OCI-LY7 (cell line): ENCODE measurements at regions not wholly inside any gene's neighbourhood (a gene's known extent, or its start where the extent isn't known, plus 50 kb on each side); places are given as distances from the start of the nearest gene placed in this dataset.

Source experiments
- BruUV-seq: library from RNA; stranded (reverse); fragments of 400-500 nt; replicated peaks from 2 replicates; lab custom pipeline; 2021; lab: Mats Ljungman, UMichigan
- CTCF ChIA-PET: fragments of 300-600 bp; sonication (Branson Sonifier 250); formaldehyde crosslinking; loops from one replicate; lab custom pipeline; 2022; ENCODE audit warnings: antibody characterized with exemption; ENCODE audit not compliant: unreplicated experiment; lab: Charles Lee
- POLR2A ChIA-PET: fragments of 300-600 bp; sonication (Branson Sonifier 250); formaldehyde crosslinking; loops from one replicate; lab custom pipeline; 2022; ENCODE audit warnings: antibody characterized with exemption; lab: Charles Lee
- DNase-seq: peaks from one replicate; pipeline ENCODE4 v3.0.0-alpha.2; 2015; ENCODE audit warnings: low spot score
- H2AFZ ChIP-seq: fragments of 200-600 bp; sonication (generic), shearing (Covaris generic); 2 replicates; pipeline ENCODE4 v1.6.1; 2014; ENCODE audit warnings: mild to moderate bottlenecking, antibody characterized with exemption, low read length, moderate library complexity
- H3K27ac ChIP-seq: fragments of 200-600 bp; sonication (generic); 2 replicates; pipeline ENCODE4 v1.5.1; 2014; ENCODE audit warnings: mixed run types, low read depth, mild to moderate bottlenecking, moderate library complexity, low read length, inconsistent platforms; ENCODE audit not compliant: poor library complexity, severe bottlenecking
- H3K36me3 ChIP-seq: fragments of 200-600 bp; sonication (generic); 2 replicates; pipeline ENCODE4 v1.6.1; 2014; ENCODE audit warnings: mild to moderate bottlenecking, antibody characterized with exemption, low read length, moderate library complexity, mixed read lengths; ENCODE audit not compliant: insufficient read depth
- H3K4me1 ChIP-seq: fragments of 200-600 bp; sonication (generic); 2 replicates; pipeline ENCODE4 v1.5.1; 2014; ENCODE audit warnings: mild to moderate bottlenecking, low read length; ENCODE audit not compliant: insufficient read depth, poor library complexity, severe bottlenecking
- H3K4me2 ChIP-seq: fragments of 200-600 bp; sonication (generic); 2 replicates; pipeline ENCODE4 v1.6.1; 2014; ENCODE audit warnings: mild to moderate bottlenecking, low read length
- H3K4me3 ChIP-seq: fragments of 200-600 bp; sonication (generic); 2 replicates; pipeline ENCODE4 v1.5.1; 2014; ENCODE audit warnings: mild to moderate bottlenecking, low read depth, low read length; ENCODE audit not compliant: poor library complexity, severe bottlenecking
- H3K79me2 ChIP-seq: fragments of 200-600 bp; sonication (generic); 2 replicates; pipeline ENCODE4 v1.6.1; 2016; ENCODE audit warnings: low read depth, mild to moderate bottlenecking, low read length, moderate library complexity, mixed read lengths; ENCODE audit not compliant: insufficient read depth
- H3K9me2 ChIP-seq: fragments of 200-600 bp; sonication (generic); 2 replicates; pipeline ENCODE4 v1.6.1; 2016; ENCODE audit warnings: mild to moderate bottlenecking, low read length, mixed read lengths; ENCODE audit not compliant: insufficient read depth
- H3K9me3 ChIP-seq: fragments of 200-600 bp; sonication (generic); 2 replicates; pipeline ENCODE4 v1.6.1; 2014; ENCODE audit warnings: mild to moderate bottlenecking, mixed run types, low read length, mixed read lengths
- H4K20me1 ChIP-seq: fragments of 200-600 bp; sonication (generic); 2 replicates; pipeline ENCODE4 v1.6.1; 2014; ENCODE audit warnings: mild to moderate bottlenecking, antibody characterized with exemption, low read length, moderate library complexity, mixed read lengths; ENCODE audit not compliant: insufficient read depth
- EZH2phosphoT487 ChIP-seq: fragments of 200-600 bp; sonication (generic); IDR thresholded peaks from 2 replicates; pipeline ENCODE4 v1.6.1; 2018; ENCODE audit warnings: low read depth, borderline replicate concordance, mild to moderate bottlenecking, mixed run types, antibody characterized with exemption, low read length, moderate library complexity, mixed read lengths
- intact Hi-C: fragments of 100-400 bp; cut with micrococcal nuclease; formaldehyde crosslinking; loops from one replicate; pipeline ENCODE4 v1.10.0; 2022; ENCODE audit not compliant: unreplicated experiment
- TF ChIP-seq, protein P1 (sequence below): fragments of 200-600 bp; sonication (generic); conservative IDR thresholded peaks from 2 replicates; pipeline ENCODE4 v1.5.1; 2014; ENCODE audit warnings: mild to moderate bottlenecking, antibody characterized with exemption, low read length, moderate library complexity, mixed read lengths

- BruUV-seq = no TSS peak
- Histone ChIP-seq H3K4me3 (no peak overlapping the region), H3K4me1 (no peaks in the 10 kb centered on the region), H3K36me3 (no peaks in the 10 kb centered on the region), H2AFZ (no peak overlapping the region), H4K20me1 (no peaks in the 10 kb centered on the region), H3K27ac (no peak overlapping the region), H3K4me2 (no peak overlapping the region), H3K79me2 (no peaks in the 10 kb centered on the region), H3K9me2 (no peaks in the 10 kb centered on the region), H3K9me3 (no peaks in the 10 kb centered on the region)
- intact Hi-C loops = no loop called here
- no peak for DNase-seq
- TF ChIP-seq, protein P1, sequence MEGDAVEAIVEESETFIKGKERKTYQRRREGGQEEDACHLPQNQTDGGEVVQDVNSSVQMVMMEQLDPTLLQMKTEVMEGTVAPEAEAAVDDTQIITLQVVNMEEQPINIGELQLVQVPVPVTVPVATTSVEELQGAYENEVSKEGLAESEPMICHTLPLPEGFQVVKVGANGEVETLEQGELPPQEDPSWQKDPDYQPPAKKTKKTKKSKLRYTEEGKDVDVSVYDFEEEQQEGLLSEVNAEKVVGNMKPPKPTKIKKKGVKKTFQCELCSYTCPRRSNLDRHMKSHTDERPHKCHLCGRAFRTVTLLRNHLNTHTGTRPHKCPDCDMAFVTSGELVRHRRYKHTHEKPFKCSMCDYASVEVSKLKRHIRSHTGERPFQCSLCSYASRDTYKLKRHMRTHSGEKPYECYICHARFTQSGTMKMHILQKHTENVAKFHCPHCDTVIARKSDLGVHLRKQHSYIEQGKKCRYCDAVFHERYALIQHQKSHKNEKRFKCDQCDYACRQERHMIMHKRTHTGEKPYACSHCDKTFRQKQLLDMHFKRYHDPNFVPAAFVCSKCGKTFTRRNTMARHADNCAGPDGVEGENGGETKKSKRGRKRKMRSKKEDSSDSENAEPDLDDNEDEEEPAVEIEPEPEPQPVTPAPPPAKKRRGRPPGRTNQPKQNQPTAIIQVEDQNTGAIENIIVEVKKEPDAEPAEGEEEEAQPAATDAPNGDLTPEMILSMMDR = no peak
- CTCF ChIA-PET = no interaction called here
- POLR2A ChIA-PET = no interaction called here
These were observed 131.5 kb downstream of the SOCS6 start for GRCh38 chr18:70420146-70420898.

DNA sequence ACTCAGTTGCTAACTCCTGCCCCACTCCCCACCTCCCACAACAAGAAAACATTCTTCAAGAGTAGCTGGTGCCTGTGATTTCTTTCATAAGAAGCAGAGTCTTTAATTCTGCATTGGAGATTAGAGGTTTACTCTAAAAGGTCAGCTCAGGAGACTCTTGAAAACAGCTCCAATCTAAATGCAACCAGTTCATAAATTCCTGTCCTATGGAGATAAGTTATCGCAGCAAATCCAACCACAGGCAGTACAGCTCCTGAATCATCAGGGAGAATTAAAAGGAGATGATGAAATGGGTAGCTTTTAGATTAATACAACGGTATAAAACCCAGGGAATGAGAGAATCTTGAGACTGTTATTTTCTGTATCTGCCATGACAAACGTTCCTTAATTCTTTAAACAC, 130.7 kb downstream of the SOCS6 start:
- no TSS peak for BruUV-seq
- intact Hi-C loops = no loop called here
- Histone ChIP-seq H3K4me2 (no peak overlapping the region), H4K20me1 (no peaks in the 10 kb centered on the region), H3K79me2 (no peaks in the 10 kb centered on the region), H3K27ac (no peak overlapping the region), H2AFZ (no peak overlapping the region), H3K9me2 (no peaks in the 10 kb centered on the region), H3K4me3 (no peak overlapping the region), H3K4me1 (no peaks in the 10 kb centered on the region), H3K9me3 (no peaks in the 10 kb centered on the region), H3K36me3 (no peaks in the 10 kb centered on the region)
- no peak for TF ChIP-seq EZH2phosphoT487
- TF ChIP-seq, protein P1 = no peak
- DNase-seq = no peak
- ChIA-PET CTCF (no interaction called here), POLR2A (no interaction called here)

DNA sequence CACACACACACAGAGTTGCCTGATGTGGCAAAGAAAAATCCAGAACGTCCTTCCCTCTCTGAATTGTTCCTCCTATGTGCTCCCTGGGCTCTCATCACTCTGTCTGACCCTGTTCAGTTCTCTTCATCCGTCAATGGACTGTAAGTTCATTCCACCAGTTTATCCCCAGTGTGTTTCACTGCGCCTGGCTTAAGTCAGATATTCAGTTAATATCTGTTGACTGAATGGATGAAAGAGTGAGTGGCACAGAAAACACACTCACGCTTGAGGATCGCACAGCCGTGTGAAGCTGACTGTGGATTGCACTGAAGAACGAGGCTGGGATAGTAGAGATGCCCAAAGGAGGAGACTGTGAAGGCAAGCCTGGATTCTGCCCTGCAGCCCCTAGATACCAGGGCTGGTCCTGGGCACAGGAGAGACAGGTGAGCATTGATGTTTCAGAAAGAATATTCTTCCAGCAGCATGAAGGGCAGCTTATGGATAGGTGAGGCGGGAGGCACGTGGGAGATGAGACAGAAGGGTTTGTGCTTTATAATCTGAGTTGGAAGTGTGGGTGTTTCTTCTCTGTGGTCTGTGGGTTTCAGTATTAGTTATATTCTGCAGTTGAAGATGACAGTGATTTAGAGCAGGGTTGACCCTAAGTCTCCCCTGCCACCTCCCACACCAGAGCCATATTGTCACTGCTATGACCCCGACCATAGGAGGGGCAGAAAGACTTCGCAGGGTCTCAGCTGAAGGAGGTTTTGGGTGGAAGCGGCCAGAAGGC, 129.9 kb downstream of the SOCS6 start:
- intact Hi-C loops = no loop called here
- Histone ChIP-seq H3K79me2 (no peaks in the 10 kb centered on the region), H3K4me3 (no peak overlapping the region), H2AFZ (no peak overlapping the region), H3K36me3 (no peaks in the 10 kb centered on the region), H3K9me2 (no peaks in the 10 kb centered on the region), H3K27ac (no peak overlapping the region), H4K20me1 (no peaks in the 10 kb centered on the region), H3K4me1 (no peaks in the 10 kb centered on the region), H3K4me2 (no peak overlapping the region), H3K9me3 (no peaks in the 10 kb centered on the region)
- DNase-seq = no peak
- BruUV-seq = no TSS peak
- CTCF ChIA-PET = no interaction called here
- POLR2A ChIA-PET = no interaction called here
- TF ChIP-seq EZH2phosphoT487 = no peak
- TF ChIP-seq, protein P1 = no peak
